ENCODE measurements at regions not wholly inside any gene's neighbourhood (a gene's known extent, or its start where the extent isn't known, plus 50 kb on each side); places are given as distances from the start of the nearest gene placed in this dataset.

GRCh38 chr1:38340409-38340808, 293.8 kb upstream of the POU3F1 start:
- H3K27ac Mint-ChIP-seq (ENCODE audit: unreplicated experiment): no peak overlapping the region
- BruUV-seq (replicated peaks): no TSS peak
- H3K36me3 Mint-ChIP-seq (ENCODE audit: insufficient read depth, unreplicated experiment): no peaks in the 10 kb centered on the region
- no peak for TF ChIP-seq CTCF (IDR thresholded peaks at IDR 0.05; ENCODE audit: unreplicated experiment)
- DNase-seq: no peak
- no peaks in the 10 kb centered on the region for H3K4me1 Mint-ChIP-seq (ENCODE audit: low read depth, unreplicated experiment)
- H3K9me3 Mint-ChIP-seq (ENCODE audit: low read depth, unreplicated experiment): no peaks in the 10 kb centered on the region
- peaks cover 73% of the 10 kb centered on the region for H3K27me3 Mint-ChIP-seq (ENCODE audit: unreplicated experiment)
- CTCF ChIA-PET: no interaction called here
- intact Hi-C loops (cut with micrococcal nuclease; ENCODE audit: unreplicated experiment): no loop called here
- H3K4me3 Mint-ChIP-seq (ENCODE audit: low read depth, unreplicated experiment): no peak overlapping the region

GRCh38 chr1:38337711-38338110, 291.1 kb upstream of the POU3F1 start:
- CTCF ChIA-PET: no interaction called here
- DNase-seq: no peak
- intact Hi-C loops (cut with micrococcal nuclease; ENCODE audit: unreplicated experiment): no loop called here
- peaks cover 56% of the 10 kb centered on the region for H3K27me3 Mint-ChIP-seq (ENCODE audit: unreplicated experiment)
- H3K4me3 Mint-ChIP-seq (ENCODE audit: low read depth, unreplicated experiment): no peak overlapping the region
- H3K27ac Mint-ChIP-seq (ENCODE audit: unreplicated experiment): no peak overlapping the region
- no peaks in the 10 kb centered on the region for H3K9me3 Mint-ChIP-seq (ENCODE audit: low read depth, unreplicated experiment)
- no peak for TF ChIP-seq CTCF (IDR thresholded peaks at IDR 0.05; ENCODE audit: unreplicated experiment)
- BruUV-seq (replicated peaks): no TSS peak
- no peaks in the 10 kb centered on the region for H3K4me1 Mint-ChIP-seq (ENCODE audit: low read depth, unreplicated experiment)
- no peaks in the 10 kb centered on the region for H3K36me3 Mint-ChIP-seq (ENCODE audit: insufficient read depth, unreplicated experiment)

- no peak for TF ChIP-seq CTCF (IDR thresholded peaks at IDR 0.05; ENCODE audit: unreplicated experiment)
- Mint-ChIP-seq H3K36me3 (ENCODE audit: insufficient read depth, unreplicated experiment) (no peaks in the 10 kb centered on the region), H3K4me1 (ENCODE audit: low read depth, unreplicated experiment) (no peaks in the 10 kb centered on the region), H3K4me3 (ENCODE audit: low read depth, unreplicated experiment) (no peak overlapping the region), H3K27me3 (ENCODE audit: unreplicated experiment) (peaks cover 49% of the 10 kb centered on the region), H3K27ac (ENCODE audit: unreplicated experiment) (no peak overlapping the region), H3K9me3 (ENCODE audit: low read depth, unreplicated experiment) (no peaks in the 10 kb centered on the region)
- no peak for DNase-seq
- no TSS peak for BruUV-seq (replicated peaks)
- CTCF ChIA-PET: no interaction called here
- intact Hi-C loops (cut with micrococcal nuclease; ENCODE audit: unreplicated experiment): no loop called here
Observed at GRCh38 chr1:38336961-38337360, 290.4 kb upstream of the POU3F1 start.

GRCh38 chr1:38336301-38336923, 289.8 kb upstream of the POU3F1 start:
- BruUV-seq (replicated peaks): no TSS peak
- intact Hi-C loops (cut with micrococcal nuclease; ENCODE audit: unreplicated experiment): no loop called here
- no peak overlapping the region for H3K4me3 Mint-ChIP-seq (ENCODE audit: low read depth, unreplicated experiment)
- H3K36me3 Mint-ChIP-seq (ENCODE audit: insufficient read depth, unreplicated experiment): no peaks in the 10 kb centered on the region
- H3K27me3 Mint-ChIP-seq (ENCODE audit: unreplicated experiment): peaks cover 43% of the 10 kb centered on the region
- TF ChIP-seq CTCF (IDR thresholded peaks at IDR 0.05; ENCODE audit: unreplicated experiment): no peak
- DNase-seq: no peak
- H3K9me3 Mint-ChIP-seq (ENCODE audit: low read depth, unreplicated experiment): no peaks in the 10 kb centered on the region
- H3K27ac Mint-ChIP-seq (ENCODE audit: unreplicated experiment): no peak overlapping the region
- H3K4me1 Mint-ChIP-seq (ENCODE audit: low read depth, unreplicated experiment): no peaks in the 10 kb centered on the region
- CTCF ChIA-PET: no interaction called here

All from Calu3 (cell line).